ENCODE measurements at regions not wholly inside any gene's neighbourhood (a gene's known extent, or its start where the extent isn't known, plus 50 kb on each side); places are given as distances from the start of the nearest gene placed in this dataset.

GRCh38 chr9:134993416-134993815 is 75.7 kb upstream of the FCN1 start:
- ATAC-seq, result no peak
- Histone ChIP-seq H3K27ac (no peak overlapping the region), H3K4me3 (no peak overlapping the region), H3K36me3 (no peaks in the 10 kb centered on the region), H3K4me1 (no peaks in the 10 kb centered on the region), H3K27me3 (peaks cover 26% of the 10 kb centered on the region), H3K9me3 (peaks cover 0 to 7% (median 0%) of the 10 kb centered on the region in 3 donors)
- 83 to 87% methylated on average over 6 to 8 of the region's 17 CpGs for WGBS, 2 donors (ENCODE audit: low coverage in 1 of 2)
- no peak for TF ChIP-seq CTCF (IDR thresholded peaks at IDR 0.05)
- no peak for TF ChIP-seq POLR2AphosphoS5 (IDR thresholded peaks at IDR 0.05)
- TF ChIP-seq POLR2A (IDR thresholded peaks at IDR 0.05), result no peak
- no peak for TF ChIP-seq EP300 (IDR thresholded peaks at IDR 0.05)

DNA sequence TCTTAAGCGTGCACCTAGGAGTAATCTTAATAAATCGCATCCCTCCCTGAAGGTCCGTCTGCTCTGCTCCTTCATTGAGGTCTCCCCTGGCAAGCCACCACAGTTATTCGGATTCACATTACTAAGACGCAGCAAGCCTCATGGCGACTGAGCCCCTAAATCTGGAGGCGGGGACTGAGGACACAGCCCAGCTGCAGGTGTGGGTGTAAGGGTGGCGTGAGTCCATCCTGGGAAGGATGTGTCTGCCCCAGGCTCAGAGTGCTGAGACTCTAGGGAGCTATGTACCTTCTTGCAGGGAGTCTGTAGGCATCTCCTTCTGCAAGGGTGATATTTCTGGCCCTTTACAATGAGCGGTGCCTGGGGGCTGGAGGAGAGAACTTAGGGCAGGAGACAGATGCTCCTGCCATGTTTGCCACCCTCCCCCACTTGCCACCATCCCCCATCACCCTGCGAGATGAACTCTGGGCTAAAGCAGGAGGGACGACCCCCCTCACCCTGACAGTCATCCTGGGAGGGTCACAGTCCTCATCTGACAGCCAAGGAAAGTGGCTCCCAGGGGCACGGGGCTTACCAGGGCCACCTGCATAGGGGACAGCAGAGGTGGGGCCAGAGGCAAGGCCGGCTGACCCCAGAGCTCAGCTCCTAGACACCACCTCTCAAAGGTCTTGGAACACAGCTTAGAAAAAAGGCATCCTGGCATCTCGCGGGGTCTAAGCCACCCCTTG is 76.4 kb upstream of the FCN1 start:
- Histone ChIP-seq H3K4me3 (no peak overlapping the region), H3K36me3 (no peaks in the 10 kb centered on the region), H3K27ac (no peak overlapping the region), H3K4me1 (no peaks in the 10 kb centered on the region), H3K27me3 (peaks cover 28% of the 10 kb centered on the region), H3K9me3 (peaks cover 0 to 11% (median 0%) of the 10 kb centered on the region in 3 donors)
- TF ChIP-seq CTCF (IDR thresholded peaks at IDR 0.05) (no peak), EP300 (IDR thresholded peaks at IDR 0.05) (no peak), POLR2AphosphoS5 (IDR thresholded peaks at IDR 0.05) (no peak), POLR2A (IDR thresholded peaks at IDR 0.05) (no peak)
- WGBS, 2 donors (ENCODE audit: low coverage in 1 of 2), result 73 to 76% methylated on average over 9 to 11 of the region's 15 CpGs
- no peak for ATAC-seq

DNA sequence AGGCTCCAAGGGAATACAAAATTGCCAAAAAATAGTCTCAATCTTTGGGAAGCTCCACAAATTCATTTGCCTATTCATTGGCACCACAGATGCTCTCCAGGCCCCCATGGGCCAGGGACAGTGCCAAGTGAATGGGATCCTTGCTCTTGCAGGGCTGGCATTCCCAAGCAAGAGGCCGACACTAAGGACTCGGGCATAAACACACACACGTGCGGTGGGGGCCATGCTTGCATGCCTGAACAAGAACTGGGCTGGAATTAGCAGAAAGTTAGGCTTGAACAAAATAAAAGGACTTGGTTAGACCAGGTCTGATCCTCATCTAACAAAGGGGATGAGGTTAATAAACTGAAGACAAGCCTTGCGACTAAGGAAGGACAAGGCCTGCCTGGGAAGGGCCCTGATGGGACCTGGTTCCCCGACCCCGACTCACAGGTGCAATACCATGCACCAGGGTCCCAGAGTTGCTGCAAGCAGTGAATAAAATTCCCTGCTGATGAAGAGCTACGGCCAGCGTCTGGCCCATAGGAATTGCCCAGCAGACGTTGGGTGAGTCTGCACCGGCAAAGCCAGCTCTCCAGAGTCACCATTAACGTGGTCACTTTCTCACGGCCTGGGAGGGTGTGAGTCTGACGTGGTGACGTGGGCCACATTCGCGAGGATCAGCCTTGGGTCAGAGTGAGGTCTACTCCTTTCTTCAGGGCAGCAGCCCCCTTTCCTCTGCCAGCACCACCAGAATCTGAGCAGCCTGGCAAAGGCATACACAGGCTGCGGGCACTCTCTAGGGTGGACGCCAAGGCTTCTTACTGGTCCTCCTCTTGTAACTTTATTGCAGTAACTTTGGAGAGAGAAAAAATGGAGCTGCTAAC is 77.4 kb upstream of the FCN1 start:
- TF ChIP-seq EP300 (IDR thresholded peaks at IDR 0.05) (no peak), CTCF (IDR thresholded peaks at IDR 0.05) (no peak), POLR2AphosphoS5 (IDR thresholded peaks at IDR 0.05) (no peak), POLR2A (IDR thresholded peaks at IDR 0.05) (no peak)
- Histone ChIP-seq H3K27ac (no peak overlapping the region), H3K9me3 (peaks cover 0 to 14% (median 0%) of the 10 kb centered on the region in 3 donors), H3K36me3 (no peaks in the 10 kb centered on the region), H3K4me3 (no peak overlapping the region), H3K4me1 (no peaks in the 10 kb centered on the region), H3K27me3 (peaks cover 30% of the 10 kb centered on the region)
- no peak for ATAC-seq
- 85 to 89% methylated on average over 6 to 18 of the region's 19 CpGs for WGBS, 2 donors (ENCODE audit: low coverage in 1 of 2)

- ATAC-seq, result no peak
- no peak overlapping the region for H3K4me3 ChIP-seq
- TF ChIP-seq CTCF (IDR thresholded peaks at IDR 0.05) (no peak), POLR2A (IDR thresholded peaks at IDR 0.05) (no peak), POLR2AphosphoS5 (IDR thresholded peaks at IDR 0.05) (no peak), EP300 (IDR thresholded peaks at IDR 0.05) (no peak)
Observed at GRCh38 chr9:134995792-134996120, 78.0 kb upstream of the FCN1 start.

More at GRCh38 chr9:134995792-134996120, 78.0 kb upstream of the FCN1 start:
- Histone ChIP-seq H3K9me3 (peaks cover 0 to 15% (median 0%) of the 10 kb centered on the region in 3 donors), H3K4me1 (no peaks in the 10 kb centered on the region), H3K36me3 (no peaks in the 10 kb centered on the region), H3K27ac (no peak overlapping the region), H3K27me3 (peaks cover 30% of the 10 kb centered on the region)
- WGBS, 2 donors (ENCODE audit: low coverage in 1 of 2), result 70 to 71% methylated on average over 5 to 10 of the region's 10 CpGs
